Keratinocyte (primary cell): ENCODE measurements at regions not wholly inside any gene's neighbourhood (a gene's known extent, or its start where the extent isn't known, plus 50 kb on each side); places are given as distances from the start of the nearest gene placed in this dataset.

Experiments used
- DNase-seq: peaks from one replicate; pipeline ENCODE4 v3.0.0-alpha.2; 2011; ENCODE audit warnings: low read depth, missing footprints, low spot score
- FAIRE-seq: peaks from 2 replicates; lab custom pipeline; 2011; peaks lifted over from hg19 to GRCh38; lab: Jason Lieb, UNC
- H2AFZ ChIP-seq: 2 replicates; pipeline ENCODE4 v1.6.0; 2012; ENCODE audit warnings: low read length, control low read depth, inconsistent platforms; ENCODE audit not compliant: control insufficient read depth
- H3K27ac ChIP-seq: 2 replicates; pipeline ENCODE4 v1.5.1; 2011; ENCODE audit warnings: low read length; ENCODE audit not compliant: control insufficient read depth, insufficient read depth
- H3K27me3 ChIP-seq: 3 replicates; pipeline ENCODE4 v1.6.0; 2011; ENCODE audit warnings: low read length; ENCODE audit not compliant: control insufficient read depth, insufficient read depth; ENCODE audit errors: extremely low read depth
- H3K36me3 ChIP-seq, 2 experiments: 2 replicates in 1 of 2; 3 replicates in 1 of 2; pipeline ENCODE4 v1.5.1; 2011; ENCODE audit warnings: low read length in 2 of 2, mild to moderate bottlenecking in 1 of 2; ENCODE audit not compliant: control insufficient read depth in 2 of 2, insufficient read depth in 2 of 2; ENCODE audit errors: extremely low read depth in 1 of 2
- H3K4me1 ChIP-seq: 3 replicates; pipeline ENCODE4 v1.5.1; 2011; ENCODE audit warnings: low read length; ENCODE audit not compliant: control insufficient read depth, insufficient read depth; ENCODE audit errors: extremely low read depth
- H3K4me2 ChIP-seq: 3 replicates; pipeline ENCODE4 v1.6.0; 2011; ENCODE audit warnings: low read depth, low read length; ENCODE audit not compliant: control insufficient read depth, insufficient read depth; ENCODE audit errors: extremely low read depth
- H3K4me3 ChIP-seq, 3 experiments: fragments of 200-600 bp in 1 of 3; sonication (generic) in 1 of 3; 2 replicates in 2 of 3; 3 replicates in 1 of 3; pipeline ENCODE4 v1.5.1; 2011 to 2016; ENCODE audit warnings: low read length in 3 of 3, mild to moderate bottlenecking in 3 of 3, control low read depth in 2 of 3, inconsistent platforms in 1 of 3, low read depth in 1 of 3, mixed read lengths in 1 of 3, mixed run types in 1 of 3, moderate library complexity in 1 of 3; ENCODE audit not compliant: control insufficient read depth in 2 of 3, insufficient read depth in 2 of 3; ENCODE audit errors: extremely low read depth in 1 of 3
- H3K79me2 ChIP-seq: 2 replicates; pipeline ENCODE4 v1.6.0; 2012; ENCODE audit warnings: low read length; ENCODE audit not compliant: control insufficient read depth, insufficient read depth
- H3K9ac ChIP-seq: 3 replicates; pipeline ENCODE4 v1.6.0; 2011; ENCODE audit warnings: low read length; ENCODE audit not compliant: control insufficient read depth, insufficient read depth; ENCODE audit errors: extremely low read depth
- H3K9me1 ChIP-seq: 3 replicates; pipeline ENCODE4 v1.6.0; 2011; ENCODE audit warnings: low read length; ENCODE audit not compliant: control insufficient read depth, insufficient read depth; ENCODE audit errors: extremely low read depth
- H3K9me3 ChIP-seq: 2 replicates; pipeline ENCODE4 v1.5.1; 2012; ENCODE audit warnings: low read depth, low read length; ENCODE audit not compliant: control insufficient read depth
- H4K20me1 ChIP-seq: 3 replicates; pipeline ENCODE4 v1.6.0; 2011; ENCODE audit warnings: low read length; ENCODE audit not compliant: control insufficient read depth, insufficient read depth; ENCODE audit errors: extremely low read depth
- EZH2 ChIP-seq: IDR thresholded peaks from one replicate; pipeline ENCODE4 v1.6.1; 2012; ENCODE audit warnings: inconsistent platforms, mild to moderate bottlenecking, low read length, moderate library complexity
- dilution Hi-C: fragments of 300-500 bp; cut with MboI; formaldehyde crosslinking; loops from one replicate; pipeline ENCODE4 v1.7.0; 2020; ENCODE audit warnings: low sequenced_read_pairs; ENCODE audit not compliant: extremely low pct_ligation_motif_present
- TF ChIP-seq, protein P1 (sequence below), 3 experiments: IDR thresholded peaks in 1 of 3; conservative IDR thresholded peaks in 1 of 3; optimal IDR thresholded peaks in 1 of 3; 2 replicates in 2 of 3; 3 replicates in 1 of 3; pipeline versions ENCODE3 to v1.5.1; 2011; ENCODE audit warnings: low read length in 3 of 3, mild to moderate bottlenecking in 3 of 3, moderate library complexity in 2 of 3, control low read depth in 1 of 3, inconsistent platforms in 1 of 3; ENCODE audit not compliant: insufficient read depth in 2 of 3; ENCODE audit errors: extremely low read depth in 1 of 3

DNA sequence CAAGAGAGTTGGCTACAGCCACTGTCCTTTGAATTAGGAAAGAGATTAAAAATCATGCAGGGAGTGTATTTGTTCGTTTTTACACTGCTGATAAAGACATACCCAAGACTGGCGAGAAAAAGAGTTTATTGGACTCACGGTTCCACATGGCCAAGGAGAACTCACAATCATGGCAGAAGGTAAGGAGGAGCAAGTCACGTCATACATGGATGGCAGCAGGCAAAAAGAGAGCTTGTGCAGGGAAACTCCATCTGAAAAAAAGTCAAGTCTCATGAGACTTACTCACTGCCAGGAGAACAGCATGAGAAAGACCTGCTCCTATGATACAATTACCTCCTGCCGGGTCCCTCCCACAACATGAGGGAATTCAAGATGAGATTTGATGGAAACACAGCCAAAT, 1595.2 kb downstream of the KCNT2 start:
- H3K27ac ChIP-seq = no peak overlapping the region
- H3K9me3 ChIP-seq = no peaks in the 10 kb centered on the region
- H2AFZ ChIP-seq = no peak overlapping the region
- H3K36me3 ChIP-seq = no peaks in the 10 kb centered on the region
- H3K9me1 ChIP-seq = no peaks in the 10 kb centered on the region
- dilution Hi-C loops = no loop called here
- H3K9ac ChIP-seq = no peak overlapping the region
- TF ChIP-seq EZH2 = no peak
- TF ChIP-seq, protein P1, sequence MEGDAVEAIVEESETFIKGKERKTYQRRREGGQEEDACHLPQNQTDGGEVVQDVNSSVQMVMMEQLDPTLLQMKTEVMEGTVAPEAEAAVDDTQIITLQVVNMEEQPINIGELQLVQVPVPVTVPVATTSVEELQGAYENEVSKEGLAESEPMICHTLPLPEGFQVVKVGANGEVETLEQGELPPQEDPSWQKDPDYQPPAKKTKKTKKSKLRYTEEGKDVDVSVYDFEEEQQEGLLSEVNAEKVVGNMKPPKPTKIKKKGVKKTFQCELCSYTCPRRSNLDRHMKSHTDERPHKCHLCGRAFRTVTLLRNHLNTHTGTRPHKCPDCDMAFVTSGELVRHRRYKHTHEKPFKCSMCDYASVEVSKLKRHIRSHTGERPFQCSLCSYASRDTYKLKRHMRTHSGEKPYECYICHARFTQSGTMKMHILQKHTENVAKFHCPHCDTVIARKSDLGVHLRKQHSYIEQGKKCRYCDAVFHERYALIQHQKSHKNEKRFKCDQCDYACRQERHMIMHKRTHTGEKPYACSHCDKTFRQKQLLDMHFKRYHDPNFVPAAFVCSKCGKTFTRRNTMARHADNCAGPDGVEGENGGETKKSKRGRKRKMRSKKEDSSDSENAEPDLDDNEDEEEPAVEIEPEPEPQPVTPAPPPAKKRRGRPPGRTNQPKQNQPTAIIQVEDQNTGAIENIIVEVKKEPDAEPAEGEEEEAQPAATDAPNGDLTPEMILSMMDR (optimal IDR thresholded peaks at IDR 0.05 in 1 of 3, IDR thresholded peaks at IDR 0.05 in 1 of 3, conservative IDR thresholded peaks at IDR 0.05 in 1 of 3; ENCODE audit: extremely low read depth in 1 of 3, insufficient read depth in 2 of 3, low read length in 3 of 3) = no peak
- DNase-seq = no peak
- H3K4me3 ChIP-seq = no peak overlapping the region
- H3K79me2 ChIP-seq = no peaks in the 10 kb centered on the region
- H3K27me3 ChIP-seq = no peaks in the 10 kb centered on the region
- no peaks in the 10 kb centered on the region for H3K4me1 ChIP-seq
- FAIRE-seq = no peak
- no peak overlapping the region for H3K4me2 ChIP-seq
- no peaks in the 10 kb centered on the region for H4K20me1 ChIP-seq

GRCh38 chr1:195005338-195005737, 1602.9 kb downstream of the KCNT2 start:
- Histone ChIP-seq H3K27ac (no peak overlapping the region), H3K9ac (no peak overlapping the region), H3K9me3 (no peaks in the 10 kb centered on the region), H3K4me1 (no peaks in the 10 kb centered on the region), H3K79me2 (no peaks in the 10 kb centered on the region), H3K9me1 (no peaks in the 10 kb centered on the region), H3K36me3 (no peaks in the 10 kb centered on the region), H4K20me1 (no peaks in the 10 kb centered on the region), H3K27me3 (no peaks in the 10 kb centered on the region), H2AFZ (no peak overlapping the region), H3K4me2 (no peak overlapping the region), H3K4me3 (no peak overlapping the region)
- DNase-seq (no peak), FAIRE-seq (no peak)
- TF ChIP-seq EZH2 = no peak
- TF ChIP-seq, protein P1 (optimal IDR thresholded peaks at IDR 0.05 in 1 of 3, IDR thresholded peaks at IDR 0.05 in 1 of 3, conservative IDR thresholded peaks at IDR 0.05 in 1 of 3; ENCODE audit: extremely low read depth in 1 of 3, insufficient read depth in 2 of 3, low read length in 3 of 3) = no peak
- dilution Hi-C loops = no loop called here
